HG03565 (cell line): ENCODE measurements at regions not wholly inside any gene's neighbourhood (a gene's known extent, or its start where the extent isn't known, plus 50 kb on each side); places are given as distances from the start of the nearest gene placed in this dataset.
"Not testable (repeated sequence)": the region's sequence is repeated elsewhere in the genome, so short reads cannot be mapped to it uniquely, and the experiment has no call there.

Source experiments
- ATAC-seq: cut with Tn5 transposase; IDR thresholded peaks from one replicate; pipeline ENCODE4 v1.9.1; 2021; ENCODE audit warnings: mild to moderate bottlenecking, moderate library complexity; ENCODE audit not compliant: unreplicated experiment

DNA sequence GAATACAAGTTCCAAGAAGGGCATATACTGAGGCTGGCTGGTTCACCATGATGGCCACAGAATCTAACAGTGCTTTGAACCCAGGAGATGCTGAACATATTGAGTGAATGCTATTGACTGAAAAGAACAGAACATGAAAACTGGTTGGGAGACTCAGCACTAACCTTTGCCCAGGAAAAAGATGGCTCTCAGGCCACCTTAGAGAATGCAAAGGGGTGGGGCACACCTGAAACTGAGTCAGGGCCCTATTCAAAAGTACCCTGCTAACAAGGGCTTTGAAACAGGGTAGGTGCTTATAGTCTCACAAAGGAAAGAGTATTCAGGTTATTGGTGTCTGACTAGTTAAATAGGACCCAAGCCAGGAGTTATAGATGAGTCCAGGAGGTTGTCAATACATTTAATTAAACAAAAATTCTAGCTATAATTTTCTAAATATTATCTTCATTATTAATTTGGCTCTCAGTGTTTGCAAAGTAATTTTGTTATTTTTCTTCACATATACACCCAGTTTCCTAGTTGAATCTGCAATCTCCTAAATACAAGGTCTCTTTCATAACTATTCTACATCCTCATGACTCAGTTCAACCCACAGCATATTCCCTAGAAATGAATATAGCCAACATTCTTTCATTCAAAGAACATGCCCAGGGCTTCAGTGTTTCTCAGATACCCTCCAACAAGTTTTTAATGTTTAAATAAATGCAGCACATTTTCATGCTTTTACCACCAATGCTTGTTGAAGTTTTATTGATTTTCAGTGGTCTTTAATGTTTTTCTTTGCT, 144.2 kb upstream of the RAPGEF2 start:
- no peak for ATAC-seq

DNA sequence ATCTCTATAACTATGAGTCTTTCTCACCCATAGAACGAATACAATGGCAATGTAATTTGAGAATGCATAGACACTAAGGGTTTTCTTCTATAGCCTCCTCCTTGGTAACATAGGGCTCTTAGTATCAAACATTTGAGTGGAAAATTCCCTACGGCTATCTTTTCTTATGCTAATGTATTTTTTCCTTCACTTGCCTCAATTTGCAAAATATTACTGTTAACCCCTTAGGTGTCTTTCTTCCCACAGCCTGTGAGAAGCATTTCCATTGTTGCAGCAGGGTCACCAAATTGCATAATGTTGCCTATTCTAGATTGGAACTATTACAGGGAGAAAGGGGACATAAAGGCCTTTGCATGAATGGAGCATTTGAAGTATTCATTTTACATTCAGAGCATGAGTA, 140.5 kb upstream of the RAPGEF2 start:
- ATAC-seq, result no peak

DNA sequence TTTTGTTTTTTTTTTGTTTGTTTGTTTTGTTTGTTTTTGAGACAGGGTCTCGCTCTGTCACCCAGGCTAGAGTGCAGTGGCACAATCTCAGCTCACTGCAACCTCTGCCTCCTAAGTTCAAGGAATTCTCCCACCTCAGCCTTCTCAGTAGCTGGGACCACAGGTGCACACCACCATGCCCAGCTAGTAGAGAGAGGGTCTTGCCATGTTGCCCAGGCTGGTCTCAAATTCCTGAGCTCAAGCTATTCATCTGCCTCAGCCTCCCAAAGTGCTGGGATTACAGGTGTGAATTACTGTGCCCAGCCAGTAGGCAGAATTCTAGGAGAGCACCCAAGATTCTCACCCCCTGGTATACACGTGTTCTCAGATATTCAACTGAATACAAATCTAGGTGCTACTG, 139.6 kb upstream of the RAPGEF2 start:
- ATAC-seq, result not testable (repeated sequence)

DNA sequence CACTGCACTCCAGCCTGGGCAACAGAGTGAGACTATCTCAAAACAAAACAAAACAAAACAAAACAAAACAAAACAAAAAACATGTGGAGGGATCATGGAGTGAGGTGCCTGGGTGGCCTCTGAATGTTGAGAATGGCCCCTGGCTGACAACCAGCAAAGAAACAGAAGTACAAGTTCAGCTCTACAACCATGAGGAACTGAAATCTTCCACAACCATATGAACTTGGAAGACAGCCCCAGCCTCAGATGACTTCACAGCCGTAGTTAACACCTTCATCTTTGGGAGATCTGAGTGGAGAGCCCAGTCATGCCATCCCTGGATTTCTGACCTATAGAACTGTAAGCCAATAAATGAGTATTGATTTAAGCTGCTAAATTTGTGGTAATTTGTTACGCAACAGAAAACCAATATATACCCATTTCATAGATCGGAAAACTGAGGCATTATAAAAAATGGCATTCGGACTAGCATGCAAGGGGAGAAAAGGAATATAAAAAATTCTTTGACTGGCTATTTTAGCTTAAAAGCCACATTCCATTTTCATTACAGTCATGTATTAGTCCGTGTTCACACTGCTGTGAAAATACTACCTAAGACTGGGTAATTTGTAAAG, 138.7 kb upstream of the RAPGEF2 start:
- ATAC-seq, result no peak

- ATAC-seq, result no peak
Measured at GRCh38 chr4:158964728-158965124, 138.2 kb upstream of the RAPGEF2 start.

DNA sequence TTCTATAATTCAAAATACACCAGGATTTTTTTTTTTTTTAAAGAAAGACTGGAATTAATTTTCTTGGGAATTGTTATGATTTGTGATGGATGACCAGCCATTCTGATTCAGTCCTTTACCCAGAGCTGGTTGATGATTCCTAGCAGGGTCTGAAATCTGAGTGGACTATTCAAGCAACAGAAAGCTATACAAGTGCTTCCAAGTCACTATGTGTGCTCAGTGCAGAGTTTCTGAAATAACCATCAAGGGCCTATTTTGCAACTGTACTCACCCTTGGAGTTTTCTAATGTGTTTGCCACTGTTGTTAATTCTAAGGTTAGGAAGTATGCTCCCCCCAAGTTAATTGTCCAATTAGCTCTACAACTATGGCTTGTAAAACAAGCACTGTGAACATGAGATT, 137.7 kb upstream of the RAPGEF2 start:
- ATAC-seq, result no peak

DNA sequence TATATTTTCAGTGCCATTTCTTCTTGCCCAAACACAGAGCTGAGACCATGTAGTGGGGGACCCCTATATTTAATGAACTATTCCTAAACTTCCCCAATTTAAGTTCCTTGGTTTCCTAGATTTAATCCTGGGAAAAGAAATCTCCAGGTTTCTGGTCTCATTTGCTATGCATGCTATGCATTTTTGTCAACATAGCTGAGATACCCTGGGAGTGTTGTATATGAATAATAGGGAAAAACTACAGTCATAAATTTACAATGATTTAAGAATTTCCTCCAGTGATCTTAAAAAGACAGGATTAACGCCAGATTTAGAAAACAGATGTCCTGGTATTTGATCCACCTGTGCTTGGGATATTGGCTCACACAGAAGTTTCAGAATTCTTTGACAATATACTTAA, 136.8 kb upstream of the RAPGEF2 start:
- no peak for ATAC-seq

DNA sequence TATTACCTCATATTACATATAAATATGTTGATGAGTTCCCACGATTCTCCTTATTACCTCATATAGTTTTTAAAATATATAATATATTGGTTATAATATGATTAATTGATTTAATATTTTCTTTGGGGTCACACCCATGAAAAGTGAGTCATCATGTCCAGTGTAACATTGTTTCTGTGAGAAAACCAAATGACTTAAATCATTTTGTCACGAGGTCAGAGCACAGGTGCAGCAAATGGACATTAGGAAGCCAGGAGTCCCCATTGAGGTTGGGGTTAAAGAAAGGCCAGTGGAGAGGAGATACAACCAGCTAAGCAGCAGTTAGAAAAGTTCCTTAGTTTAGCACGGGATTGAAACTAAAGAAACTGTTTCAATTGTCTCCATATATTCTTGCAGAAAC, 133.9 kb upstream of the RAPGEF2 start:
- ATAC-seq, result no peak

DNA sequence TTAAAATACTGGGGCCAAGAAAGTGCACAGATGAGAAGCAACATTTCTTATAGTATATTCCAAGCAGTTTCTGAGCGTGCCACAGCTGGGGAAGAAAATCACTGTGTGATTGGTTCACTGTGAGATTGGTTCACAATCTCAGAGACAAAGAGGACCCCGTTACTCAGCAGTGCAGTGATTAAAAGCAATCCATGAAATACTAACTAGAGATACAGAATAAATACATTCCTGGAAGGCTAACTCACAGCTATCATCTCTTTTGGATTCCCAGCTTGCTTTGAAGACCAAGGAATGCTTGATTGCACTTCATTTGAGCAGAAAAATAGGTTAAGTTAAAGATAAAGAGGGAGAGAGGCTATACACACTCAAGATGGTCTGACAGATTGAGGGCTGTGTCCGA, 132.1 kb upstream of the RAPGEF2 start:
- no peak for ATAC-seq

DNA sequence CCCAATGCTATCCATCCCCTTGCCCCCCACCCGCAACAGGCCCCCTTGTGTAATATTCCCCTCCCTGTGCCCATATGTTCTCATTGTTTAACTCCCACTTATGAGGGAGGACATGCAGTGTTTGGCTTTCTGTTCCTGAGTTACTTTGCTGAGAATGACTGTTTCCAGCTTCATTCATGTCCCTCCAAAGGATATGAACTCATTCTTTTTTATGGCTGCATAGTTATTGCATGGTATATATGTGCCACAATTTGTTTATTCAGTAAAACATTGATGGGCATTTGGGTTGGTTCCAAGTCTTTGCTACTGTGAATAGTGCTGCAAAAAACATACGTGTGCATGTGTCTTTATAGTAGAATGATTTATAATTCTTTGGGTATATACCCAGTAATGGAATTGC, 128.4 kb upstream of the RAPGEF2 start:
- ATAC-seq, result not testable (repeated sequence)

GRCh38 chr4:158980711-158981110, 122.2 kb upstream of the RAPGEF2 start:
- ATAC-seq, result not testable (repeated sequence)

- no peak for ATAC-seq
Measured at GRCh38 chr4:158991534-158992155, 111.2 kb upstream of the RAPGEF2 start.

- ATAC-seq, result no peak
Measured at GRCh38 chr4:158993891-158994290, 109.0 kb upstream of the RAPGEF2 start.

- ATAC-seq, result no peak
Measured at GRCh38 chr4:158995040-158995439, 107.8 kb upstream of the RAPGEF2 start.

- ATAC-seq, result no peak
Measured at GRCh38 chr4:158995965-158996364, 106.9 kb upstream of the RAPGEF2 start.

DNA sequence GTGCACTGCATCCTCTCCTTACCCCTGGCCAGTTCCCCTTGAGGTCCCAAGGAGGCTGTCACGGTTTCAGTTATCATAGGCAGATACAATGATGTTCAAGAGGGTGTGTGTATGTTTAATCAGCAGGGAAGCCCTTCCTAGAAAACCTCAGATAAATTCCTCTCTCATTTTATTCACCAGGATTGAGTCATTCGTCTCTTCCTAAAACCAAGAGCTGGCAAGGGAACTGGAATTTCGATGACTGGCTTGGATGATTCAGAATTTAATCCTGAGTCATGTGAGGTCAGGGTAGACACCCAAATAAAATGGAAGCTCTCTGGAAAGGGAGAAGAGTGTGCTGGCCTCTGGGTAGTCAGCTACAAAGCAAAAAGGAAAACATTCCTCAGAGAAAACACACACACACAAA, 106.2 kb upstream of the RAPGEF2 start:
- ATAC-seq, result no peak

- ATAC-seq, result no peak
Measured at GRCh38 chr4:158997660-158998349, 105.1 kb upstream of the RAPGEF2 start.

DNA sequence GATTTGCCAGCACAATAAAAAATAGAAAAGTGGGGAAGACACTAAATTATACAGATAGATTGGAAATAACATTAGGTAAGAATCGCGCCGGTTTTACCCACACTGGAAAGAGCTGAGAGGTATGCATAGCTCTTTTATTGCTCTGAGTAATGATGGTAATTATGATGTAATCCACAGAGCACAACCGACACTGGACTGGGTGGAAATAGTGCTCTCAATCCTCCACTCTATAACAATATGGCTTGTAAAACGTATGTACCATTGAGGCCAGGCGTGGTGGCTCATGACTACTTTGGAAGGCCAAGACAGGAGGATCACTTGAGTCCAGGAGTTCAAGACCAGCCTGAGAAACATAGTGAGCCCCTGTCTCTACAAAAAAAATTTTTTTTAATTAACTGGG, 104.3 kb upstream of the RAPGEF2 start:
- no peak for ATAC-seq

DNA sequence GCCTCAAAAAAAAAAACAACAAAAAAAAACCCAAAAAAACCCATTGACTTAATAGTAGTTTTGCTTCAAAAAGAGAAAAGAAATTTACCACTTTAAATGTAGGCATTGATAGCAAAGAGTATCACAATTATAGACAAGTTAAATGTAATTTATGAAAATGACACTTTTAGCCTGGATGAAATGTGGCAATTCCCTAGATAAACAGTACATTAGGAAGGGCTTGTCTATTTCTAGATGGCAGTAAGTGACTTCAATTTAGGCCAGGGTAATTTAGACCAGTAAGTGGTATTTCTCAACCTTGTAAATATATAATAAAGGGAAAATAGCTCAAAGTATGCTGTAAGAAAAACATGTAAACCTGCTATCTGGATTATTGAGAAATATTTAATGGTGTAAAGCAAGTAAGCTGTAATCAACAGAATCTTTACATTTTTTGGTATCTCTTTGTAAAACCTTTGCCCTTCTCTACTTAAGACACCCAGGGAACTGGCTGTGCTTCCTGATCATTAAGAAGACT, 103.7 kb upstream of the RAPGEF2 start:
- ATAC-seq, result no peak

GRCh38 chr4:158999849-159000248, 103.0 kb upstream of the RAPGEF2 start:
- no peak for ATAC-seq

DNA sequence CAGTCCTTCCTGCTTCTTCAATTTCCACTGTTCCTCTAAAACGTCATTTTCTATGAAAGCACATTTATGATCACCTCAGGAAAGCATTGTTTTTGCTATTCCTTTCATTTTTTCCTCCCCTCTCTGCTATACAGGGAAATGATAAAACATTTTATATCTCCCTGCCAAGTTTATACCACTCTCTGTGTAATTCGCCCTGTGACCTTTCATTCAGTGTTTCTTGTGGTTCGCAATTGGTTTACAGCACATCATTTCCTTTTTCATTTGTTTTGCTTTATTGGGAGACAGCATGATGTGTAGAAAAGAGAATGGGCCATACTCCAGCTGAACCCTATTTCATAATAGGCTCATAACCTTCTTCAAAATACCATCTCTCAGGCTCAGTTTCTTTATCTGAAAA, 99.9 kb upstream of the RAPGEF2 start:
- ATAC-seq, result no peak
